ENCODE measurements at regions not wholly inside any gene's neighbourhood (a gene's known extent, or its start where the extent isn't known, plus 50 kb on each side); places are given as distances from the start of the nearest gene placed in this dataset.

GRCh38 chr4:112889619-112890527 lies 159.6 kb upstream of the ANK2 start:
- Mint-ChIP-seq H3K27ac (no peak overlapping the region), H3K9me3 (no peaks in the 10 kb centered on the region), H3K36me3 (ENCODE audit: low read depth) (no peaks in the 10 kb centered on the region), H3K4me1 (ENCODE audit: low read depth) (no peaks in the 10 kb centered on the region), H3K27me3 (ENCODE audit: low read depth) (peaks cover 2% of the 10 kb centered on the region), H3K4me3 (ENCODE audit: low read depth) (no peak overlapping the region)
- intact Hi-C loops (cut with micrococcal nuclease), result no loop called here
- no peak for DNase-seq (ENCODE audit: low spot score)

GRCh38 chr4:112894480-112894879 lies 155.0 kb upstream of the ANK2 start:
- H3K27me3 Mint-ChIP-seq (ENCODE audit: low read depth), result peaks cover 17% of the 10 kb centered on the region
- no peak overlapping the region for H3K27ac Mint-ChIP-seq
- no peak overlapping the region for H3K4me3 Mint-ChIP-seq (ENCODE audit: low read depth)
- intact Hi-C loops (cut with micrococcal nuclease), result no loop called here
- H3K9me3 Mint-ChIP-seq, result no peaks in the 10 kb centered on the region
- H3K36me3 Mint-ChIP-seq (ENCODE audit: low read depth), result no peaks in the 10 kb centered on the region
- no peaks in the 10 kb centered on the region for H3K4me1 Mint-ChIP-seq (ENCODE audit: low read depth)
- DNase-seq (ENCODE audit: low spot score), result no peak

- intact Hi-C loops (cut with micrococcal nuclease), result no loop called here
- no peak for DNase-seq (ENCODE audit: low spot score)
- Mint-ChIP-seq H3K4me1 (ENCODE audit: low read depth) (no peaks in the 10 kb centered on the region), H3K36me3 (ENCODE audit: low read depth) (no peaks in the 10 kb centered on the region), H3K27ac (no peak overlapping the region), H3K9me3 (no peaks in the 10 kb centered on the region), H3K27me3 (ENCODE audit: low read depth) (peaks cover 17% of the 10 kb centered on the region), H3K4me3 (ENCODE audit: low read depth) (no peak overlapping the region)
Measured at GRCh38 chr4:112894951-112895350, 154.5 kb upstream of the ANK2 start.

- no peaks in the 10 kb centered on the region for H3K9me3 Mint-ChIP-seq
- intact Hi-C loops (cut with micrococcal nuclease), result no loop called here
- H3K4me1 Mint-ChIP-seq (ENCODE audit: low read depth), result no peaks in the 10 kb centered on the region
- H3K27me3 Mint-ChIP-seq (ENCODE audit: low read depth), result peaks cover 19% of the 10 kb centered on the region
- no peak overlapping the region for H3K27ac Mint-ChIP-seq
- H3K36me3 Mint-ChIP-seq (ENCODE audit: low read depth), result no peaks in the 10 kb centered on the region
- DNase-seq (ENCODE audit: low spot score), result no peak
- H3K4me3 Mint-ChIP-seq (ENCODE audit: low read depth), result no peak overlapping the region
Measured at GRCh38 chr4:112895811-112896608, 153.4 kb upstream of the ANK2 start.

GRCh38 chr4:112896609-112897190 lies 152.8 kb upstream of the ANK2 start:
- Mint-ChIP-seq H3K4me3 (ENCODE audit: low read depth) (no peak overlapping the region), H3K4me1 (ENCODE audit: low read depth) (no peaks in the 10 kb centered on the region), H3K27me3 (ENCODE audit: low read depth) (peaks cover 19% of the 10 kb centered on the region), H3K27ac (no peak overlapping the region), H3K36me3 (ENCODE audit: low read depth) (no peaks in the 10 kb centered on the region), H3K9me3 (no peaks in the 10 kb centered on the region)
- intact Hi-C loops (cut with micrococcal nuclease), result no loop called here
- DNase-seq (ENCODE audit: low spot score), result no peak

- Mint-ChIP-seq H3K4me1 (ENCODE audit: low read depth) (no peaks in the 10 kb centered on the region), H3K27me3 (ENCODE audit: low read depth) (peaks cover 19% of the 10 kb centered on the region), H3K9me3 (no peaks in the 10 kb centered on the region), H3K27ac (no peak overlapping the region), H3K36me3 (ENCODE audit: low read depth) (no peaks in the 10 kb centered on the region), H3K4me3 (ENCODE audit: low read depth) (no peak overlapping the region)
- intact Hi-C loops (cut with micrococcal nuclease), result no loop called here
- DNase-seq (ENCODE audit: low spot score), result no peak
Measured at GRCh38 chr4:112897543-112897942, 151.9 kb upstream of the ANK2 start.

- H3K4me3 Mint-ChIP-seq (ENCODE audit: low read depth), result no peak overlapping the region
- intact Hi-C loops (cut with micrococcal nuclease), result no loop called here
- DNase-seq (ENCODE audit: low spot score), result no peak
- no peaks in the 10 kb centered on the region for H3K9me3 Mint-ChIP-seq
- no peak overlapping the region for H3K27ac Mint-ChIP-seq
- no peaks in the 10 kb centered on the region for H3K4me1 Mint-ChIP-seq (ENCODE audit: low read depth)
- H3K36me3 Mint-ChIP-seq (ENCODE audit: low read depth), result no peaks in the 10 kb centered on the region
- peaks cover 19% of the 10 kb centered on the region for H3K27me3 Mint-ChIP-seq (ENCODE audit: low read depth)
Measured at GRCh38 chr4:112898357-112899141, 150.9 kb upstream of the ANK2 start.

GRCh38 chr4:112900416-112900815 lies 149.0 kb upstream of the ANK2 start:
- Mint-ChIP-seq H3K27me3 (ENCODE audit: low read depth) (peaks cover 19% of the 10 kb centered on the region), H3K9me3 (no peaks in the 10 kb centered on the region), H3K4me3 (ENCODE audit: low read depth) (no peak overlapping the region), H3K27ac (no peak overlapping the region), H3K4me1 (ENCODE audit: low read depth) (no peaks in the 10 kb centered on the region), H3K36me3 (ENCODE audit: low read depth) (no peaks in the 10 kb centered on the region)
- intact Hi-C loops (cut with micrococcal nuclease), result no loop called here
- no peak for DNase-seq (ENCODE audit: low spot score)

- peaks cover 11% of the 10 kb centered on the region for H3K27me3 Mint-ChIP-seq (ENCODE audit: low read depth)
- H3K9me3 Mint-ChIP-seq, result no peaks in the 10 kb centered on the region
- no peaks in the 10 kb centered on the region for H3K36me3 Mint-ChIP-seq (ENCODE audit: low read depth)
Measured at GRCh38 chr4:112901962-112902411, 147.5 kb upstream of the ANK2 start.

GRCh38 chr4:112905728-112906127 lies 143.7 kb upstream of the ANK2 start:
- Mint-ChIP-seq H3K27ac (no peak overlapping the region), H3K9me3 (no peaks in the 10 kb centered on the region)
- intact Hi-C loops (cut with micrococcal nuclease), result no loop called here

More at GRCh38 chr4:112901962-112902411, 147.5 kb upstream of the ANK2 start:
- DNase-seq (ENCODE audit: low spot score), result no peak
- Mint-ChIP-seq H3K4me3 (ENCODE audit: low read depth) (no peak overlapping the region), H3K4me1 (ENCODE audit: low read depth) (no peaks in the 10 kb centered on the region), H3K27ac (no peak overlapping the region)
- intact Hi-C loops (cut with micrococcal nuclease), result no loop called here

GRCh38 chr4:112908511-112908910 lies 140.9 kb upstream of the ANK2 start:
- Mint-ChIP-seq H3K27me3 (ENCODE audit: low read depth) (peaks cover 11% of the 10 kb centered on the region), H3K9me3 (no peaks in the 10 kb centered on the region)
- intact Hi-C loops (cut with micrococcal nuclease), result no loop called here

More at GRCh38 chr4:112905728-112906127, 143.7 kb upstream of the ANK2 start:
- H3K36me3 Mint-ChIP-seq (ENCODE audit: low read depth), result no peaks in the 10 kb centered on the region
- no peak overlapping the region for H3K4me3 Mint-ChIP-seq (ENCODE audit: low read depth)
- peaks cover 11% of the 10 kb centered on the region for H3K27me3 Mint-ChIP-seq (ENCODE audit: low read depth)
- peaks cover 2% of the 10 kb centered on the region for H3K4me1 Mint-ChIP-seq (ENCODE audit: low read depth)
- no peak for DNase-seq (ENCODE audit: low spot score)

GRCh38 chr4:112910109-112910736 lies 139.2 kb upstream of the ANK2 start:
- Mint-ChIP-seq H3K4me1 (ENCODE audit: low read depth) (peaks cover 2% of the 10 kb centered on the region), H3K4me3 (ENCODE audit: low read depth) (no peak overlapping the region), H3K9me3 (no peaks in the 10 kb centered on the region), H3K36me3 (ENCODE audit: low read depth) (no peaks in the 10 kb centered on the region), H3K27me3 (ENCODE audit: low read depth) (peaks cover 11% of the 10 kb centered on the region), H3K27ac (no peak overlapping the region)
- DNase-seq (ENCODE audit: low spot score), result no peak
- intact Hi-C loops (cut with micrococcal nuclease), result no loop called here

More at GRCh38 chr4:112908511-112908910, 140.9 kb upstream of the ANK2 start:
- Mint-ChIP-seq H3K4me3 (ENCODE audit: low read depth) (no peak overlapping the region), H3K27ac (no peak overlapping the region), H3K36me3 (ENCODE audit: low read depth) (no peaks in the 10 kb centered on the region), H3K4me1 (ENCODE audit: low read depth) (peaks cover 2% of the 10 kb centered on the region)
- DNase-seq (ENCODE audit: low spot score), result no peak

Data from activated T-helper 2 cell treated with anti-CD3 and anti-CD28 coated beads, Interferon-gamma antibody, Interleukin-2, Interleukin-4, amounts not matched to agents 10 μg/mL and 5 μg/mL and 100 μg/mL, durations not matched to agents 14 hours and 24 hours and 36 hours (primary cell).